Right cardiac atrium (tissue), 5 donors: ENCODE measurements at regions not wholly inside any gene's neighbourhood (a gene's known extent, or its start where the extent isn't known, plus 50 kb on each side); places are given as distances from the start of the nearest gene placed in this dataset.

Experiments used
- ATAC-seq, 2 donors: fragments of 200-7000 bp; cut with Tn5 transposase; one replicate each; pipeline versions ENCODE4 v1.8.0 to v1.9.1; 2020; ENCODE audit warnings: moderate library complexity in 2 of 2, mild to moderate bottlenecking in 1 of 2
- DNase-seq, 3 donors: peaks; one replicate each; pipeline ENCODE4 v3.0.0-alpha.2; 2020
- H3K27ac ChIP-seq: one replicate; pipeline ENCODE4 v1.5.1; 2013; ENCODE audit warnings: mild to moderate bottlenecking, low read length, control low read depth, moderate library complexity
- H3K27me3 ChIP-seq: one replicate; pipeline ENCODE4 v1.6.1; 2013; ENCODE audit not compliant: control insufficient read depth, insufficient read depth
- H3K4me1 ChIP-seq: one replicate; pipeline ENCODE4 v1.6.1; 2013; ENCODE audit warnings: low read length; ENCODE audit not compliant: control insufficient read depth, insufficient read depth
- H3K4me3 ChIP-seq: one replicate; pipeline ENCODE4 v1.5.1; 2013; ENCODE audit warnings: low read length, control low read depth
- H3K9me3 ChIP-seq: one replicate; pipeline ENCODE4 v1.6.1; 2013; ENCODE audit warnings: low read length; ENCODE audit not compliant: control insufficient read depth
- WGBS: extraction: QIAGEN DNeasy Blood & Tissue Kit; methylation state at CpG from one replicate; pipeline ENCODE4 v1.1.7; 2013; 5-methylcytosine and 5-hydroxymethylcytosine counted together
- intact Hi-C, 4 donors: fragments of 100-400 bp; cut with DNase I; formaldehyde crosslinking; loops; one replicate each; pipeline versions ENCODE4 v1.11.0 to v1.14.0; 2022 to 2023
- donor health status: healthy with polysubstance abuse.
- donor health status: DM: no; HTN: yes; CAD: no.
- donor health status: DM: no; HTN: no; CAD: no.
- donor health status: DM: no; HTN: yes; CAD: no; lungs with severe emphysema.
- donor health status: DM: yes; HTN: yes; CAD: no.

DNA sequence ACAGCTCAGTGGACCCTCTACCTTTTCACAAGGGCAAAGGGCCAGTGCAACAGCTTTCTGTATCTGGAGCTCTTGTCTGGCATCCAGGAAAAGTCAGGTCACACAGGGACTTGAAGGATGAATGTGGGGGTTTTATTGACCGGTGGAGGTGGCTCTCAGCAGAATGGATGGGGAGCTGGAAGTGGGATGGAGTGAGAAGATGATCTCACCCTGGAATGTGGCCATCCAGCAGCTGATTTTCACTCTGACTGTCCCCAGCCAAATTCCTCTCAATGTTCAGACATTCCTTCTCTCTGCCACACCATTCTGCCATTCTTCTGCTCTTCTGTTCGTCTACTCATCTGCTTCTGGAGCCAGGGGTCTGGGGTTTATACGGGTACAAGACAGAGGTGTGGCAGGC is 1119.9 kb downstream of the TAF11L14 start:
- peaks cover 7% of the 10 kb centered on the region for H3K9me3 ChIP-seq

DNA sequence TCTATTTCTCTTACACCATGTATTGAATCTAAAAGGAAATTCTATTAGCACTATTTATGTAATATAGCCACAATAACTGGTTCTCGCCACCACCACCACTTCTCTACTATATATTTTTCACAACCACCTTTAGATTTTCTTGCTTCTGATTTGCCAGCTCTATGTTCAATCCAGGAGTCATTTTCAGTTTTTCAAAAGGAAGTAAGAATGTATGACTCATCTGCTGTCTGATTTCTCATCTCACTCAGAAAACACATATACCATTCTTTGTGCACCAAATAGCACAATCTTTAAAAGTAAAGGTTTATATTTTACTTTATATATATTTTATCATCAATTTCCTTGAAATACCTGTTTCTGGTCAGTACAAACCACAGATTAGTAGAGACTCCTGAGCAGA is 1127.5 kb downstream of the TAF11L14 start:
- no peaks in the 10 kb centered on the region for H3K9me3 ChIP-seq
- no peaks in the 10 kb centered on the region for H3K27me3 ChIP-seq
- DNase-seq (no peak), ATAC-seq (no peak)
- no peak overlapping the region for H3K4me3 ChIP-seq
- 80% methylated on average over 1 of the region's 1 CpG for WGBS
- no peaks in the 10 kb centered on the region for H3K4me1 ChIP-seq
- intact Hi-C loops = no loop called here
- no peak overlapping the region for H3K27ac ChIP-seq

More for the DNA sequence above, 1119.9 kb downstream of the TAF11L14 start:
- Histone ChIP-seq H3K27ac (no peak overlapping the region), H3K27me3 (no peaks in the 10 kb centered on the region), H3K4me1 (no peaks in the 10 kb centered on the region), H3K4me3 (no peak overlapping the region)
- WGBS = 86% methylated on average over 3 of the region's 3 CpGs
- no peak for DNase-seq
- ATAC-seq = no peak
- intact Hi-C loops = no loop called here

DNA sequence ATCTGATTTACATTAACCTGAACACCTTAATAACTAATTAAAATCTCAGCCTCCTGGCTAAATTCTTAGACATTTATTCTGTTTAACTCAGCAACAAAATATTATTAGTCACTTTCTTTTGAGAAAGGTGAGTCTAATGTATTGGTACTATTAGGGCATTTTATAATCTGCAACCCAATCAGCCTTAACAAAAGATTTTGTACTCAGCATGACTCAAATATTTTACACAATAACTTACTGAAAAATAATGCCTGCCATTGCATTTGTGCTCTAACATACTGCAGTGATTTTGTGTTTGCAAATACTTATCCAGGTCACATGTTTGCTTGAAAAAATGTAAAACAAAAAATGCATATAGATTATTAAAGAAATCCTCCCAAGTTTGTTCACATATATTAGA is 1129.9 kb downstream of the TAF11L14 start:
- DNase-seq = no peak
- no peaks in the 10 kb centered on the region for H3K4me1 ChIP-seq
- intact Hi-C loops = no loop called here

DNA sequence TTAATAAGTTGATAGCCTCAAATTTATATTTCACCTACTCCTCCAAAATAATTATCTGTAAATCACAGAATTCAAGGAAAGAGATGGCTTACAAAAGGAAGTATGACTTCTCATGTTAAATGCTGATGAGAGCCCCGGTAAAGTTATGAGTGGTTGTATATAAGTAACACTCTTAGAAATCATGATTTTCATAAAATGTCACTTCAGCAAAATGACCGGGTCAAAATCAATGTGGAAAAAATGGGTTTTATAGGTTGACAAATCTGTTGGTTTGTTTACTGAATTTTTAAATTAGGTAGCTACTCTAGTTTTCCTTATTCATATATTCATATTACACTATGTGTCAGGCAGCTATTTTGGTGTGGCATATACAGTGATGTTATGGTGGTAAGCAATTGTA is 1131.0 kb downstream of the TAF11L14 start:
- ATAC-seq (no peak), DNase-seq (no peak)
- Histone ChIP-seq H3K4me3 (no peak overlapping the region), H3K27me3 (no peaks in the 10 kb centered on the region), H3K4me1 (no peaks in the 10 kb centered on the region), H3K9me3 (no peaks in the 10 kb centered on the region), H3K27ac (no peak overlapping the region)
- 97% methylated on average over 2 of the region's 2 CpGs for WGBS
- intact Hi-C loops = no loop called here

More for the DNA sequence above, 1129.9 kb downstream of the TAF11L14 start:
- ATAC-seq = no peak
- Histone ChIP-seq H3K27ac (no peak overlapping the region), H3K27me3 (no peaks in the 10 kb centered on the region), H3K4me3 (no peak overlapping the region), H3K9me3 (no peaks in the 10 kb centered on the region)

DNA sequence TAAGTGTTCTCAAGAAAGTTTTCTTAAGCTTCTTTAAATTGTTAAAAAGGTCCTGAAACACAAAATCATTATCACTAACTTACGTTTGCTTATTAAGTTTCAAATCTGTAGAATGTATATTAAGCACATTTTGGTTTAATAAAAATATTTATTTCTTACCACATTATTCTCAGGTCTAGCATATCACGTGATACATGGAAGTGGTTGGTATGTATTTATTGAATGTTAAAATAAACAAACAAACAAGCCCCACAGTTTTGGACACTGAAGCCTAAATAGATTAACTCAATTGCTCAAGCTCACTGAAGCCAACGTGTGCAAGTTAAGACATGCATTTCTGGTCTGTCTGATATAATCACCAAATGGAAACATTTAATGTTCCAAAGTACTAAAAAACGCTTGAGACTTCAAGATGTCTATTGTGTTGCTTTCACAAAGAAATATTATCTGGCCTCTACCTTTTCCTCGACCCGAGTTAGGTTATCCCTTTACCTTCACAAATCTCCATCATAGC is 1136.9 kb downstream of the TAF11L14 start:
- DNase-seq = no peak
- Histone ChIP-seq H3K27ac (no peak overlapping the region), H3K9me3 (no peaks in the 10 kb centered on the region), H3K4me3 (no peak overlapping the region), H3K4me1 (no peaks in the 10 kb centered on the region), H3K27me3 (no peaks in the 10 kb centered on the region)
- ATAC-seq = no peak
- intact Hi-C loops = loop anchor here in 1 of 4 donors (10.0 kb wide), 1 partner anchor 834 kb away; no protein-coding TSS in a partner anchor
- WGBS = 74% methylated on average over 6 of the region's 6 CpGs

DNA sequence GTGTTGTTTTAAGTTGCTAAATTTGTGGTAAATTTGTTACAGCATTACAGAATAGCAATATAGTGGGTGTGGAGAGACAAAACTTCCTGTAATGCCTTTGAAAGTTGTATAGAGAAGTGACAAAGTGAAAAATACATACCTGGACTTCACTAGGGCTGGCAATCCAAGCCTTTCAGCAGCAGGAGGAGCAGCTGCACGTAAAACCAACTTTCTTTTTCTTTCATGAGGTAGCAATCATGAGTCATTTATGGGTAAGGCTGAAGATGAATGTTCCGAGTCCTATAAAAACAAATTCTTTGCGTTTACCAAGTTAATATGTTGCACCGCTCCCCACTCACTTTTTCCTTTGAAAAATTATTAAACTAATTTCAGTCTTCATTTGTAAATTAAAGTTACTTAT is 1138.2 kb downstream of the TAF11L14 start:
- Histone ChIP-seq H3K4me1 (no peaks in the 10 kb centered on the region), H3K9me3 (no peaks in the 10 kb centered on the region), H3K27me3 (no peaks in the 10 kb centered on the region), H3K27ac (no peak overlapping the region), H3K4me3 (no peak overlapping the region)
- ATAC-seq (no peak), DNase-seq (no peak)
- 64% methylated on average over 4 of the region's 4 CpGs for WGBS
- intact Hi-C loops = loop anchor here in 1 of 4 donors (10.0 kb wide), 1 partner anchor 832 kb away; no protein-coding TSS in a partner anchor

DNA sequence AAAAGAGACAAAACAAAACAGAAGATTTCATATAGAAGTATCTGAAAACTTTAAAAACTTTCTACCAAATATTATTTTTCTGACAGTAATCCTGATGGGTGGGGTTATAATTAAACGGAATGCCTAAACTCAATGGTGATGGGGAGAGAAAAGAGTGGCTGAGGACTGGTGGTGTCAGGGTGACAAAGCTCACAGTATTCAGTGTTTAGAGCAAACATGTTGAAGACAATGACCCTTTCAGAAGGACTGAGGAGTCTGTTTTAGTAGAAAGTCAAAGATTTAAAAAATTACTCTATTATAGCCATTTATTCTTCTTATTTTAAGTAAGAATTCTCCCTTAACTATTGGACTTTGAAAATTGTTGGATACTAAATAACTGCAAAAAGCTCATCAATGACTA is 1144.0 kb downstream of the TAF11L14 start:
- no peak for DNase-seq
- no peaks in the 10 kb centered on the region for H3K4me1 ChIP-seq
- WGBS = 74% methylated on average over 1 of the region's 1 CpG

DNA sequence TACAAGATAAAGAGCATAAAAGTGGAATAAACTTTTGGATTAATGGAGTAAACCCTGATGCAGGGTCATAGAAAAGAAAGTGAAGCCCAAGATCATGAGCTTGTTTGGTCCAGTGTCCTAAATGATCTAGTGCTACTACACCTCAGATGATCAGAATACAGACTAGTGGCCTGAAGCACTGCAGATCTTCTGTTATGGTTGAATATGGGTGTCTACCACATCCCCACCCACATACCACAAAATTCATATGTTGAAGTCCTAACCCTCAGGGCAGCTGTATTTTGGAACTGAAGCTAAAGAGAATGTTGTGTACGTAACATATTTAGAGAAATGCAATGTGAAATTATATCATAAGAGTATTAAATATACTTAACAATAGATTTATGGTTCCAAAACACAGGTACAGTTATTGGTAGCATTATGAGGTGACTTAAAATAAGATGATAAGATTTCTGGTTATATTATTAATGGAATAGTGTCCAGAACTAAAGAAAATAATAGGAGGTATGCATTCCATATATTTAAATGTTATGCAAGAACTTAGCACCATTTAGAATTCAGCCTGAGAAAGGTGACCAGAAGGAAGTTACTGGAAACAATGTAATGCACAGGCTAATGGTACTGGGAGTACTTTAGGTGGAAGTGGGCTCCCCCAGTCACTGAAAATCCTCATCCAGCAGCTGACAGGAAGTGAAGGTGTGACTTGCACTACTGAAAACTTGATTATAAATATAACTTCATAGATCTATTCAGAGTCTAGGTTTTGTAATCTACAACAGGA is 1155.1 kb downstream of the TAF11L14 start:
- no peak for ATAC-seq
- Histone ChIP-seq H3K9me3 (peaks cover 1% of the 10 kb centered on the region), H3K27me3 (no peaks in the 10 kb centered on the region), H3K27ac (no peak overlapping the region), H3K4me3 (no peak overlapping the region), H3K4me1 (no peaks in the 10 kb centered on the region)
- WGBS = 86% methylated on average over 1 of the region's 1 CpG
- no peak for DNase-seq
- intact Hi-C loops = no loop called here

More for the DNA sequence above, 1144.0 kb downstream of the TAF11L14 start:
- ATAC-seq = no peak
- H3K9me3 ChIP-seq = no peaks in the 10 kb centered on the region
- no peak overlapping the region for H3K4me3 ChIP-seq
- intact Hi-C loops = loop anchor here in 1 of 4 donors (10.0 kb wide), 1 partner anchor 827 kb away; no protein-coding TSS in a partner anchor
- no peaks in the 10 kb centered on the region for H3K27me3 ChIP-seq
- no peak overlapping the region for H3K27ac ChIP-seq

DNA sequence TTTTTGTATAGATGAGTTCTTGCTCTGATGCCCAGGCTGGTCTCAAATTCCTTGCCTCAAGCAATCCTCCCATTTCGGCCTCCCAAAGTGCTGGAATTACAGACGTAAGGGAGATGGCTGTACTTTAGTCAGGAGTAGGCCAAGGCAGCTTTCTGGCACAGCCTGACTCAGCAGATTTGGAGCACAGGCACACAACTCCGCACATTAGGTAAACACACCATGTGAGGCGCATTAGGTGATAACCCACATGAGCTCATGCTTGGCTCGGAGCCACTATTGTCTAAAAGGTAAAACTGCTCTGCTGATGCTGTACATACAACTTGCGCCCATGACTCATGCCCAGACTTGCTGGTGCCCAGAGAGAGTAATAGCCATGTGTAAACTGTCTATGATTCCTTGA is 1157.9 kb downstream of the TAF11L14 start:
- 74% methylated on average over 6 of the region's 6 CpGs for WGBS

DNA sequence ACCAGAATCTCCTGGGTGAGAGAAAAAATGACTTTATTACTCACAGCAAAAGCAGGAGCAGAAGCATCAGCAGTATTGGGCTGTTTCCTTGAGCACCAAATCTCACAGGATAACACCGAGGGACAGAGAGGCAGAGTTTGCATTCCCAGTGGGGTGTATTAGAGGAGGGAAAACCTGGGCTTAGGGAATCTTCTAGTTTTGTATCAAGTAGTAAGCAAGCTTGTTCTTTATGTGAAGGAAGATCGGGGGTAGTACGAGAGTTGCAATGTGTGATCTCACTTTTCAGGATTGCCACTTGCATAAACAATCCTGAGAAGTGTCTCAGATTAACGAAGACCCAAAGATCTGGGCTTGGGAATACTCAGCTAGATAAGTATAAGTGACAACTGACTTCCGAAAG is 1163.0 kb downstream of the TAF11L14 start:
- 26% methylated on average over 5 of the region's 5 CpGs for WGBS
- Histone ChIP-seq H3K27ac (no peak overlapping the region), H3K27me3 (no peaks in the 10 kb centered on the region), H3K9me3 (no peaks in the 10 kb centered on the region), H3K4me3 (no peak overlapping the region), H3K4me1 (no peaks in the 10 kb centered on the region)
- no peak for DNase-seq
- ATAC-seq = no peak
- intact Hi-C loops = no loop called here

More for the DNA sequence above, 1157.9 kb downstream of the TAF11L14 start:
- Histone ChIP-seq H3K9me3 (peaks cover 1% of the 10 kb centered on the region), H3K4me1 (no peaks in the 10 kb centered on the region), H3K4me3 (no peak overlapping the region), H3K27ac (no peak overlapping the region), H3K27me3 (no peaks in the 10 kb centered on the region)
- intact Hi-C loops = no loop called here
- no peak for DNase-seq
- peak in 1 of 2 donors; percentile 41 for ATAC-seq

DNA sequence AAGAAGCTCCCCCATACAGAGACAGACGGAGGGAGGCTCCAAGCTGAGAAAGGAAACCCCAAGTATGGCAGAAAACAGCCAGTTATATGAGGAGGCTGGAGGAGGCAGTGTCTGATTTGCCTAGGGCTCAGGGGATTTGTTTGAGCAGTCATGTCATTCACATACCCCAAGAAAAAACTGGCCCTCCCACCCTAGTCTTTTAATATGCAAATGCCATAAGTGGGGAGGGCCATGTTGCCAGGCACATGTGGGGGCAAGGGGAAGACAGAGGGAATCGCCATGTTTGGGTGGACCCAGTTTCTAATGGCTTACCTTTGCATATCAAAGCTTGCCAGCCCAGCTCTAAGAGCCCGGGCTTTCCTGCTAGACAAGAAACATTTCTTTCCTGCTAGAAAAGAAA is 1163.8 kb downstream of the TAF11L14 start:
- Histone ChIP-seq H3K27ac (no peak overlapping the region), H3K27me3 (no peaks in the 10 kb centered on the region), H3K9me3 (no peaks in the 10 kb centered on the region), H3K4me3 (no peak overlapping the region), H3K4me1 (no peaks in the 10 kb centered on the region)
- ATAC-seq (no peak), DNase-seq (no peak)
- WGBS = 48% methylated on average over 3 of the region's 3 CpGs
- intact Hi-C loops = no loop called here
